ENCODE measurements at regions not wholly inside any gene's neighbourhood (a gene's known extent, or its start where the extent isn't known, plus 50 kb on each side); places are given as distances from the start of the nearest gene placed in this dataset.

- TF ChIP-seq CTCF (IDR thresholded peaks at IDR 0.05): no peak
- no peak for TF ChIP-seq POLR2A (IDR thresholded peaks at IDR 0.05)
Observed at GRCh38 chr5:88391991-88392390, 123.3 kb upstream of the TMEM161B start.
